ENCODE measurements at regions not wholly inside any gene's neighbourhood (a gene's known extent, or its start where the extent isn't known, plus 50 kb on each side); places are given as distances from the start of the nearest gene placed in this dataset.

- TF ChIP-seq YY1 (IDR thresholded peaks at IDR 0.05; ENCODE audit: insufficient read depth, insufficient read length) (no peak), ZNF274 (IDR thresholded peaks at IDR 0.05; ENCODE audit: low read depth, low read length) (no peak), SUZ12 (IDR thresholded peaks at IDR 0.05; ENCODE audit: extremely low read depth, insufficient read depth, insufficient read length) (no peak)
Measured at GRCh38 chr20:51945177-51945576, 142.9 kb upstream of the SALL4 start.

All from NT2/D1 (cell line).